ENCODE measurements at regions not wholly inside any gene's neighbourhood (a gene's known extent, or its start where the extent isn't known, plus 50 kb on each side); places are given as distances from the start of the nearest gene placed in this dataset.
A peak's percentile ranks its signal among the peaks of the same experiment; 100 is the strongest.

- TF ChIP-seq CBFB (IDR thresholded peaks at IDR 0.05; ENCODE audit: low read depth) (no peak), TCF7 (IDR thresholded peaks at IDR 0.05; ENCODE audit: borderline replicate concordance) (no peak), PAX5 (IDR thresholded peaks at IDR 0.05; ENCODE audit: borderline replicate concordance, low read depth, low read length) (no peak)
Measured at GRCh38 chr11:37124384-37124783, 526.3 kb upstream of the RAG2 start (continued).

GRCh38 chr11:37115963-37116362 is 517.9 kb upstream of the RAG2 start:
- H3K4me2 ChIP-seq (ENCODE audit: control insufficient read depth, insufficient read depth), result no peak overlapping the region
- peak; percentile 52; the same call in 1 of the 3 replicates for ATAC-seq
- H3K4me1 ChIP-seq (ENCODE audit: control insufficient read depth, insufficient read depth, low read length), result no peaks in the 10 kb centered on the region
- SMC1A ChIA-PET (ENCODE audit: uncharacterized antibody, unreplicated experiment), result no interaction called here
- RAD21 ChIA-PET (ENCODE audit: unreplicated experiment), result no interaction called here
- H3K36me3 ChIP-seq (ENCODE audit: control insufficient read depth in 2 of 2, insufficient read depth in 2 of 2, low read length in 1 of 2), result no peaks in the 10 kb centered on the region
- TF ChIP-seq SPI1 (IDR thresholded peaks at IDR 0.05; ENCODE audit: borderline replicate concordance, insufficient read depth, low read depth, low read length) (peak; percentile 85), TCF12 (IDR thresholded peaks at IDR 0.05; ENCODE audit: low read depth, low read length) (no peak), JUNB (IDR thresholded peaks at IDR 0.05) (no peak), ATF2 (IDR thresholded peaks at IDR 0.05; ENCODE audit: low read length) (no peak)
- no peak overlapping the region for H3K27ac ChIP-seq (ENCODE audit: control insufficient read depth, insufficient read depth)
- H4K20me1 ChIP-seq (ENCODE audit: control insufficient read depth, insufficient read depth), result no peaks in the 10 kb centered on the region
- H3K4me3 ChIP-seq, result no peak overlapping the region
- intact Hi-C loops (cut with micrococcal nuclease; ENCODE audit: unreplicated experiment) (no loop called here), in situ Hi-C loops (cut with MboI) (no loop called here)
- no peak for FAIRE-seq
- H2AFZ ChIP-seq (ENCODE audit: control insufficient read depth, low read depth, low read length), result no peak overlapping the region
- POLR2A ChIA-PET, result no interaction called here
- DNase-seq (ENCODE audit: low read depth, low spot score), result no peak
- CTCF ChIA-PET, result no interaction called here
- no peaks in the 10 kb centered on the region for H3K9me3 ChIP-seq (replicated peaks; ENCODE audit: control insufficient read depth, insufficient read depth, low read length)
- no peak overlapping the region for H3K9ac ChIP-seq (ENCODE audit: control insufficient read depth, insufficient read depth, low read length)
- H3K27me3 ChIP-seq (replicated peaks in 1 of 2; ENCODE audit: control insufficient read depth in 2 of 2, insufficient read depth in 2 of 2, low read length in 1 of 2), result no peaks in the 10 kb centered on the region
- H3K79me2 ChIP-seq (ENCODE audit: control insufficient read depth, insufficient read depth, low read length), result no peaks in the 10 kb centered on the region
- BruUV-seq (replicated peaks), result no TSS peak

GRCh38 chr11:37110385-37110784 is 512.3 kb upstream of the RAG2 start:
- in situ Hi-C loops (cut with MboI), result no loop called here
- H3K9me3 ChIP-seq (replicated peaks; ENCODE audit: control insufficient read depth, insufficient read depth, low read length), result no peaks in the 10 kb centered on the region
- H2AFZ ChIP-seq (ENCODE audit: control insufficient read depth, low read depth, low read length), result no peak overlapping the region
- POLR2A ChIA-PET, result no interaction called here
- no peak for FAIRE-seq
- no peak overlapping the region for H3K9ac ChIP-seq (ENCODE audit: control insufficient read depth, insufficient read depth, low read length)
- SMC1A ChIA-PET (ENCODE audit: uncharacterized antibody, unreplicated experiment), result no interaction called here
- no peak overlapping the region for H3K4me2 ChIP-seq (ENCODE audit: control insufficient read depth, insufficient read depth)
- BruUV-seq (replicated peaks), result no TSS peak
- no peak for ATAC-seq
- H3K27me3 ChIP-seq (replicated peaks in 1 of 2; ENCODE audit: control insufficient read depth in 2 of 2, insufficient read depth in 2 of 2, low read length in 1 of 2), result no peaks in the 10 kb centered on the region
- H4K20me1 ChIP-seq (ENCODE audit: control insufficient read depth, insufficient read depth), result no peaks in the 10 kb centered on the region
- H3K79me2 ChIP-seq (ENCODE audit: control insufficient read depth, insufficient read depth, low read length), result no peaks in the 10 kb centered on the region
- WGBS (ENCODE audit: insufficient coverage, insufficient replicate concordance, low lambda C conversion rate, missing lambda C conversion rate), result 13% methylated on average over 4 of the region's 4 CpGs
- intact Hi-C loops (cut with micrococcal nuclease; ENCODE audit: unreplicated experiment), result no loop called here
- no peaks in the 10 kb centered on the region for H3K4me1 ChIP-seq (ENCODE audit: control insufficient read depth, insufficient read depth, low read length)
- H3K36me3 ChIP-seq (ENCODE audit: control insufficient read depth in 2 of 2, insufficient read depth in 2 of 2, low read length in 1 of 2), result no peaks in the 10 kb centered on the region
- RAD21 ChIA-PET (ENCODE audit: unreplicated experiment), result no interaction called here
- H3K4me3 ChIP-seq, result no peak overlapping the region
- no peak for DNase-seq (ENCODE audit: low read depth, low spot score)
- CTCF ChIA-PET, result no interaction called here
- no peak overlapping the region for H3K27ac ChIP-seq (ENCODE audit: control insufficient read depth, insufficient read depth)
- TF ChIP-seq BCL3 (IDR thresholded peaks at IDR 0.05; ENCODE audit: borderline replicate concordance, insufficient read depth, low read depth, low read length, poor library complexity, severe bottlenecking) (no peak), BACH1 (IDR thresholded peaks at IDR 0.05; ENCODE audit: borderline replicate concordance) (no peak), SRF (IDR thresholded peaks at IDR 0.05; ENCODE audit: low read depth in 2 of 2, low read length in 2 of 2) (no peak), EP300 (IDR thresholded peaks at IDR 0.05; ENCODE audit: borderline replicate concordance in 1 of 2, control insufficient read depth in 1 of 2, low read depth in 2 of 2, low read length in 2 of 2) (no peak), POLR2AphosphoS5 (IDR thresholded peaks at IDR 0.05; ENCODE audit: low read length) (no peak)

Data from GM12878 (cell line).